Suppressor macrophage treated with lipopolysaccharide for 4 hours (primary cell): ENCODE measurements at regions not wholly inside any gene's neighbourhood (a gene's known extent, or its start where the extent isn't known, plus 50 kb on each side); places are given as distances from the start of the nearest gene placed in this dataset.
A peak's percentile ranks its signal among the peaks of the same experiment; 100 is the strongest.
"Not testable (repeated sequence)": the region's sequence is repeated elsewhere in the genome, so short reads cannot be mapped to it uniquely, and the experiment has no call there.

ENCODE experiments used
- DNase-seq: peaks from one replicate; pipeline ENCODE4 v3.0.0-alpha.2; 2020

DNA sequence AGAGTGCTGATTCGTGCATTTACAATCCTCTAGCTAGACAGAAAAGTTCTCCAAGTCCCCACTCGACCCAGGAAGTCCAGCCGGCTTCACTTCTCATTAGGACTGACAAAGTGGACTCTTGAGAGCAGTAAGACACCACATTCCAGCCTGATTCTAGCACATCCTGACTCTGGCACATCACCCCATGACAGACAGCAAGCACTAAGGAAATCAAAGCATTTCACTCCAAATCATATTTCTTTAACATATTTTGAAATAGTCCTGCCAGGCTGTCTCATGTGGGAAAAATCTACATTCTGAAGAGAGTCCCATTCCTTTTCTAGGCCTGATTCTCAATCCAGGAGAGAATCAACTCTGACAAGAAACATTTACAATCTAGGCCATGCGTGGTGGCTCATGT lies 478.5 kb upstream of the AMELY start:
- DNase-seq, result no peak

DNA sequence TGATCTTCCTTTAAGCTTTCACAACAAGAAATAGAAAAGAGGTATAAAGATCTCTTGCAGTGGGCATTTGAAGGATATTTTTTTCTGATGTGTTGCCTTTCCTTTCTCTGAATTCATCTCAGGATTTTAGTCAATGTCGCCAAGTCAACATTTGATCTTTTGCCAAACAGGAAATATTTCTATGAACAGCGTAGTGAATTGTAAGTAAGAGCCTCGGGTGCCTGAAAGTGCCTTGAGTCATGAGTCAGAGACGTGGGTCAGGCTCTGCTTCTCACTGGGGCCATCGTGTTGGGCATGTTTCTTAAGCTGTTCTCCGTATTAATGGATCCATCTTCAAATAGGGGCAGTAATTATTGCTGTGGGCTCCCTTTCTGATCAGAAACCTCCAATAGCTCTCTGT lies 471.4 kb upstream of the AMELY start:
- DNase-seq, result no peak

DNA sequence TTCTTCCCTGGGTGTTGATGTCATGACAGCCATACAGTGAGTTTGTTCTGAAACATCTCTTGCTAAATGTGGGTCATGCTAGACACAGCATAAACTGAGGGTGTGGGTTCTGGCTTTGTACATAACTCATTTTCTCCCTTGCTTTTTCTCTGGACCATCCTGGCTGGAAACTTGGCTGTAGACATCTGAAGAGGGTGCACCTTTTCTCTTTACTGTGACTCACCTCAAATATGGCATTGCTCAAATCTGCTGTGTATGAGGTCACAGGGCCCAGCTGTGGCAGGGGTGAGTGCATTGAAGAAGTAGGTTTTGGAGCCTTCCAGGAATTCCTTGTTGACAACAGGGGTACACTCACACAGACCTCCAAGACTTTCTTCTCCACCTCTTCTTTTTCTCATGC lies 465.5 kb upstream of the AMELY start:
- DNase-seq, result no peak

DNA sequence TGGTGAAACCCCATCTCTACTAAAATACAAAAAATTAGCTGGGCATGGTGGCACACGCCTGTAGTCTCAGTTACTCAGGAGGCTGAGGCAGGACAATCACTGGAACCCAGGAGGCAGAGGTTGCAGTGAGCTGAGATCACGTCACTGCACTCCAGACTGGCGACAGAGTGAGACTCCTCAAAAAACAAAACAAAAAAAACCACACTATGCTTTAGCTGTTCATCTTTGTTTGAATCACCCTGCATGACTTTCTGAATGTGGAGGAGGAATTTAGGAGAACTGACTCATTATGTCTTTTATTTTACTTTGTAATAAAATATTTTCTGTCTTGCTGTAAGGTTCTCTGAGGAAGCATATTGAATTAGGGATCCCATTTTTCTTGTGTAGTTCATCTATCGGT lies 462.9 kb upstream of the AMELY start:
- not testable (repeated sequence) for DNase-seq

DNA sequence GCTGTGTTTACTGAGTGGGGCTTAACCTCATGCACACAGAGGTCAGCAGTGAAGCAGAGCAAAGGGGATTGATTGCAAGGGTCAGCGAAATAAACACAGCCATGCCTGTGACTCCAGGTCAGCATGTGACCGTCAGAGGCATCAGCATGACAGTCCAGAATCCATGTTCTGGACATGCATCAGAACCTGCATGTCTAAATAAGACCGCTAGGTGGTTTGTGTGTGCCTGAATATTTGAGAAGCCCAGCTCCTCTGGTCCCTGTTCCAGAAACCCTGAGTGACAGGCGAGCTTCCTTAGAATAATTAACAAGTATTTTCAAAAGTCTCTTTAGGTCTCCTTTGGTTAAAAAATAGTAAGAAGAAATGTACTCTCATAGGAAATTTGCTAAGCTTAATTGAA lies 460.4 kb upstream of the AMELY start:
- DNase-seq, result not testable (repeated sequence)

DNA sequence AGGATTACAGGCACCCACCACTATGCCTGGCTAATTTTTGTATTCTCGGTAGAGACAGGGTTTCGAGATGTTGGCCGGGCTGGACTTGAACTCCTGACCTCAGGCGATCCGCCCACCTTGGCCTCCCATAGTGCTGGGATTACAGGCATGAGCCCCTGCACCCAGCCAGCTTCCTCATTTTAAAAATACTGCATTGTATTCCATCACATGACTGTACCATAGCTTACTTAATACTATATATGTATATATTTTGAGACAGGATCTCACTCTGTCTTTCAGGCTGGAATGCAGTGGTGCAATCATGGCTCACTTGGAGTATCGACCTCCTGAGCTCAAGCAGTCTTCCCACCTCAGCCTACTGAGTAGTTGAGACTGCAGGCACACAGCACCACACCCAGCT lies 459.5 kb upstream of the AMELY start:
- DNase-seq, result peak; percentile 2

DNA sequence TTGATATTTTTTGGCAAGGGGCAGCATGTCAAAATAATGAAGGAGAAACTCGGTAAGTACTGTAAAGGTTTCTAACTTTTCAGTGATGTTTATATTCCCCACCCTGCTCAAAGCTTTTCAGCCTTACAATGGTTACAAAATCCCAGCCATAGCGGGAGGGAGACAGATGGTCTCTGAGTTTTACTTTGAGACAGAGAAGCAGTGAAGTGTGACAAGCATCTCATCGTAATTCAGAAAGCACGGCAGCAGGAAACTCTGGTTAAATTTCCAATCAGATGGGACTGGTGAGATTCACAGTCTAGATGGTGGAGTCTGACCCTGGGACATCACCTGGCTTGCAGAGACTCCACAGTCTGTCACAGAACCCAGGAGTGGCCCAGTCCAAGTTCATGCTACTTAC lies 448.0 kb upstream of the AMELY start:
- DNase-seq, result no peak

DNA sequence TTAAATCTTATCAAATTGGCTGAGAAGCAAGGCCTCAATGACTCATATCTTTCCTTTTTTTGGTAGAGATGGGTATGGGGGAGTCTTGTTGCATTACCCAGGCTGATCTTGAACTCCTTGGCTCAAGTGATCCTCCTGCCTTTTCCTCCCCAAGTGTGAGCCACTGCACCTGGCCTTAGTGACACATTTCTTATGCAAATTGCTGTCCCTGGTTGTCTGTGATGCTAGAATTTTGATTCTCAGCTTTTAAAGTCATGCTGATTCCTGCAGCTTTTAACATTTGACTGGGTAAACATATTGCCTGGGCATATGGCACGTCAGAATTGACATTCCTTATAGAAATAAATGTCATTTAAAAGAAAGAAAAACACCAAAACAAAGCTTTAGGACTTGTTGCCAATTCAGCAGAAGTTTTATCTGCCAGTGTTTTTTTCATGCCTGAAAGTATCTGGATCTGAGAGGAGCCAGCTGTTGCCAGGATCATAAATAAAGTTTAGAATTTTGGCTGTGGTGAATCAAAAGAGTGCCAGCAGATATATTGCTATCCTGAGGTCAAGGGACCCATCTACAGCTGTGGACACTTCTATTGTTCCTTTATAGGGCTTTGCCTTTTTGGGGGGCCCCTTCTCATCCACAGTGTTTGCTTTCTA lies 446.7 kb upstream of the AMELY start:
- DNase-seq, result no peak

DNA sequence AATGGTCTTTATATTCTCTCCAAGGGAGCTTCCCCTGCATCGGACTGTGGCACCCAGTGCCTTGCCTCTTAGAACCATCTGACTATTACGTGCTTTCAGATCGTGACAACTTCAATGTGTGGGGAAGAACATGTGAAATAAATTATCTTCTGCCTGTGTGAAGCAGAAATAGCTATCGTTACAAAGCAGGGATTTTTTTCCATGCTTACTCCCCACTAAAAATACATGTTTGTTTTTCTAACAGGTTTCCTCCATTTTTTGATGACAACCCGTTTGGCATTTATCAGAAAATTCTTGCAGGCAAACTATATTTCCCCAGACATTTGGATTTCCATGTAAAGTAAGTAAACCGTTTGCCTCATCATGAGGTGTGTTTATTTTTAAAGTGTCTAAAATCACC lies 444.3 kb upstream of the AMELY start:
- DNase-seq, result not testable (repeated sequence)

DNA sequence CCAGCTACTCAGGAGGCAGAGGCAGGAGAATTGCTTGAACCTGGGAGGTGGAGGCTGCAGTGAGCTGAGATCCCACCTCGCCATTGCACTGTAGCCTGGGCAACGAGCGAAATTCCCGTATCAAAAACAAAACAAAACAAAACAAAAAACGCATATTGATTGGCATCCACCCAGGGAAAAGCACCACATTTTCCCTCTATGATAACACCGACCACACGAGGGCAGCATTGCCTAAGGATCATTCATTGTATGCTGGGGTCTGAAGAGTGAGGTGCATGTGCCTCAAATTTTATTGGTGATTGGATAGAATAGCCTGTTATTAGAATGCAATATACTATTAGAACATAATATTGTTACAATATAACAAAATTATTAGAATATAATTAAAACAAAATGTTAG lies 433.1 kb upstream of the AMELY start:
- peak; percentile 52 for DNase-seq

DNA sequence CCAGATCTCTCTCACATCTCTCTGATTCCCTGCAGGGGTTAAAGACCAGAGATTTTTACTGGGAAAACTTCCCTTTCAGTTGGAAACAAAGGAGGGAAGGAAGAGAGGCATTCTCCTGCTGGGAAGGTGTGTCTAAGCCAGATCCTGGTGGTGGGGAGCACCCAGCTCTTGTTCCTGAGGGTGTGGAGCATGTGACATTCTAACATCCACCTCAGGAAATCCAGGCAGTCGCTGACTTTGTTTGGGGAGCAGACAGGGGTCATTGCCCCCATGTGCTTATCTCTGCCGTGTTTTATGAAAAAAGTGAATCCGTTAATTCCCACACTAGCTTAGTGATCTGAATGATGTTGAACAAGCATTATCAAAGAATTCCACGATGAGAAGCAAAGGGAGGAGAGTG lies 431.7 kb upstream of the AMELY start:
- DNase-seq, result no peak

DNA sequence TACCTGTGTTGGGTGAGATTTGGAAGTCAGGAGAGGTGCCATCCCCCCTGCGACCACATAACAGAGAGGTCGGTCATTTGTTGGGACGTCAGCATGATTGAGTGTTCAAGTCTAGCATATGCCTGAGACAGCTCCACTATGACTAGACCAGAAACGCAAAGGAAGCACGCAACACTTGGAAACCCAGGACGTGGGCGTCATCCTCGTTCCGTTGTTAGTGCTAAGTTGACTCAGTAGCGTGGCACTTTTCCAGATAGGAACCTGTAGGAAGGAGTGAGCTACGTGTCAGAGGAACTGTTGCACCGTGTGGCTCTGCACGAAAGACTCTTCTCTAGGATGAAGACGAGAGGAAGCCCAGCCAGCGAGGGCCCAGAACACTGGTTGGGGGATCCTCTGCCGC lies 431.2 kb upstream of the AMELY start:
- peak; percentile 26 for DNase-seq

DNA sequence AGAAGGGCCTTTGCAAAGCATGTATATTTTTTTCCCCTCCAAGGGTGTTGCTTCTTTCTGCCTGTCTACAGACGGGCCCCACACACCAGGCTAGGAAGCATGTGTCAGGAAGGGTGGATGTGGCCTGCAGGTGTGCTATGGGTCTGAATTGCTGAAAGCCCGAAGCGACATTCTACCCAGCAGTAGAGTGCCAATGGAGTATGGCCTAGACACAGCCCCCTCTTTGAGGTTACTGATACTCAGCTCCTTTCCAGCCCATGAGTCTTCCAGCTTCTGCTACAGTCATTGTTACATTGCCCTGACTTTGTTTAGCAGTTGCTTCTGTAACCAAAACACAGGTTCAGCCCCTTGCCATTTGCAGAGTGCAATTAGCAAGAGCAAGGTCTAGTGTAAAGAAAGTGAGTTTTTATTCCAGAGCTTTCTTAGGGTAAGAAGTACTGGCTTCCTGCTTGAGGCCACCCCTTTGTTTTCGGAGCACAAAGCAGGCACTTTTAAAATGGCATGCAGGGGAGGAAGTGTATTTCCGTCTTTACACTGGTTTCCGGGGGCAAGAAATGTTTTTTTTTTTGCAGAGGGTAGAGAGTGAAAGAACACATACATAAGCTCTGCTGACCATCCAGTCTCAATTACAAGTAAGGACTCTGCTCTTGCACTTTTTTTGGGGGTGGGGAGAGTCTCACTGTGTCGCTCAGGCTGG lies 428.0 kb upstream of the AMELY start:
- DNase-seq, result no peak

DNA sequence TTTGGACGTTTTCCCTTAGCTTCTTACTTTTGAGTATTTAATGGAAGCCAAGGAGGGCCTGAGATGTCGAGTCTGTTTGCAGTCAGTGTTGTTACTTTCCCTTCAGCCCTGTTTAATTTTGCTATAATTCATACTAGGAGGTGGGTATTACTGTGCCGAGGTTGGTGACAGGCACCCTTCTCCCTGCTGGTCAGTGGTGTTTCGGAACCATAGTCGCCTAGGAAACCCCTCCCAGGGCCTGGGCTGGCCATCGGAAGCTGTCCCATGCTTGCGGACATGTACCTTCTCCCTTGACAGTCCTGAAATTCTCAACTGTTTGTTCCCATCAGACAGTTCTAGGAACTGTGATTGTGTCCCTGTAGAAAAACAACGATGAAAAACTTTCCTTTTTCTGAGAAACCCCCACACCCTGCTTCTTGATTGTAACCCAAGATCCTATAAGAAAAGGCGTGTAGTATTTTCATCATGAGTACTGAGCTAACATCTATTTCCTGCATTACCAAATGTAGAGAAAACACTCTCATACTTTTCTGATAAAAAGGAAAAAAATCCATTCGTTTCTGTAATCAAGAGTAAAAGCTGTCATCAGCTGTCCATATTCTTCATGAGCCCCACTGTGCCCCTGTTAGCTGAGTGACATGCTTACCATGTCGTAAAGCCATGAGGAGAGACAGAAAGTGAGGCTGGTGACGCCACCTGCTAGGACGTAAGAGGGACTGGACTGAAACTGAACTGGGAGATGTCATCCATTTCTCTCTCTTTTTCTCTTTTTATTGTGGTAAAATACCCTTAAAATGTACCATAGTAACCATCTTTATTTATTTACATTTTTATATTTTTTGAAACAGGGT lies 424.7 kb upstream of the AMELY start:
- no peak for DNase-seq

DNA sequence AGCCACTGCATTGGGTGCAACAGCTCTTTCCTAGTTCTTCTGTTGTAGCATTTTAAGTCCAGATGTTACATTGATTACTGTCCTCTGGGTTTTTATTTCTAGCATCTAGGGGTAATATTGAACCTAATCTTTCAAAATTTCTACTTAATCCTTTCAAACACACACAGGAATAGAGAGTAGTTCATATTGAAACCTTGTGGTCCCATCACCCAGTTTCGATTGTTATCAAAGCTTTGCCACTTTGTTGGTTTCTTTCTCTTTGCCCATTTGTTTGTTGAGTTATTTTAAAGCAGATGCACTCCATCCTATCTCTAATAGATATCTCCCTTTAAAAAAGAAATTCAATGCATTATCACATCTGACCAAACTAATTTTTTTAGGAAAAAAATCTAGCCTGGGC lies 422.9 kb upstream of the AMELY start:
- DNase-seq, result no peak

DNA sequence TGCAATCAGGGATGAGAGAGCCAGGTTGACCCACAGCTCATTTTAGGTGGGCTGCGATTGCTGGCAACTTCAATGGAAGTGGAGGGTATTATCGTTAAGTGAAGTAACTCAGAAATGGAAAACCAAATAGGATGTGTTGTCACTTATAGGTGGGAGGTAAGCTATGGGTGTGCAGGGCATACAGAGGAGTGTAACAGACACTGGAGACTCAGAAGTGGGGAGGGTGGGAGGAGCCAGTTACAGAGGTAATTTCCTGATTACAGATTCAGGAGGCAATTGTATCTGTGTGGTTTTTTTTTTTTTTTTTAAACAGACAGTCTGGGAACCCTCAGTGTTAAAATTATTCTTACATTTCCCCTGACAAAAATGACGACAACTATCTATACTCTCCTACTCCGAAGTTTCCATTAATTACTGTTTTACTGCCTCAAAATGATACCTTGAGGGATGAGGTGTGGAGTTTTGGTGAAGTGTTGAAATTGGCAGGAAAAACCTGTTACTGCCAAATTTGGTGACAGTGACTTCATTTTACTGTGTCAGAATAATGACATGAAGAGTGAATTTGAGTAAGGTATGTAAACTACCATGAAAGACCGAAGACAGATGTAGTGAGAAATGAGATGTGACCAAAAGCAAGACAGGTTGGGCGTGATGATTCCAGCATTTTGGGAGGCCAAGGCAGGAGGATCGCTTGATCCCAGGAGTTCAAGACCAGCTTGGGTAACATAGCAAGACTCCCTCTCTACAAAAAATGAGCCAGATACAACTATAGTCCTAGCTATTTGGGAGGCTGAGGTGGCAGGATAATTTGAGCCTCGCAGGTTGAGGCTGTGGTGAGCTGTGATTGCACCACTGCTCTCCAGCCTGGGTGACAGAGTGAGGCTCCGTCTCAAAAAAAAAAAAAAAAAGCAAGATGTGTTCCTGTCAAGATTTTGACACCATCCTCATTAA lies 415.0 kb upstream of the AMELY start:
- DNase-seq, result no peak

DNA sequence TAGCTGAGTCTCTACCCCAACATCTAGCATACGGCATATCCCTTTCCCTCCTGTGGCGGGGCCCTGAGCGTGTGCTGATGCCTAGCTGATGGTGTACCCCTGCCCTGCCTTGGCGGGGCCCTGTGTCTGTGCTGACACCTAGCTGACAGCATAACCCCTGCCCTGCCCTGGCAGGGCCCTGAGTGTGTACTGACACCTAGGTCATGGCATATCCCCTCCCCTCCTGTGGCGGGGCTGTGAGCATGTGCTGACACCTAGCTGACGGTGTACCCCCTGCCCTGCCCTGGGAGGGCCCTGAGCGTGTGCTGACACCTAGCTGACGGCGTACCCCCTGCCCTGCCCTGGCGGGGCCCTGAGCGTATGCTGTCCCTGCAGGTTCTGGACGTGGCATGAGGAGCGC lies 414.0 kb upstream of the AMELY start:
- DNase-seq, result no peak

DNA sequence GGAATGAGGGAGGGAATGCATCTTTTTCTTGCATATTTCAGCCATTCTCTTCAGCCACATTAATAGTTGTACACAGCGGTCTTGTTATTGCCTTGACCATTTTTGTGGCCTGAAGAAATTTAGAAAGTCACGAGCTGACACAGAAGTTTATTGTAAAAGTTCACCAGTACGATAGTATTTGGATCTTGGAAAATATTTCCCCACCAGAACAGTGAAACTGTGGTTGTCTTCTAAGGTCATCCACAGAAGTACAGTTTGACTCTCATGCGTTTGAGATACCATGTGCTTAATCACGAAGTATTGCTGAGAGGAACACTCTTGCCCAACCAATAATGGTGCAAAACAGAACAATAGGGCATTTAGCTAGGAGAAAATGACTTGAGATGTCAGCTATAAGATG lies 409.2 kb upstream of the AMELY start:
- no peak for DNase-seq

DNA sequence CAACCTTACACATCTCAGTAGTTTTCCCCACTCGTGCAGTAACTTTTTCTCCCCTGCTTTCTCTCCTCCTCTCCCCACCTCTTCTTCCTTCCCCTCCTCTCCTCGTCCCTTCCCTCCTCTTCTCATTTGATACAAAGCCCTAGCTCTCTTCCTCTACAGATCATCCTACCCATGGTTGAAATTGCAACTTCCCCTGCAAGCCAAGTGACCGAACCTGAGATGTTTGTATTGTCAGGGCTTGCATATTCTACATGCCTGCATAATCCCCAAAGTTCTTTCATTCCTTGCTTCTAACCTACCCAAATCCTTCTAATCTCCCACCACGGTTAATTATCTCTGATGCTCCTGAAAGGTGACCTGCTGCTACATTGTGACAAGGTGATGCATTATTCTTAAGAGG lies 408.6 kb upstream of the AMELY start:
- DNase-seq, result not testable (repeated sequence)

DNA sequence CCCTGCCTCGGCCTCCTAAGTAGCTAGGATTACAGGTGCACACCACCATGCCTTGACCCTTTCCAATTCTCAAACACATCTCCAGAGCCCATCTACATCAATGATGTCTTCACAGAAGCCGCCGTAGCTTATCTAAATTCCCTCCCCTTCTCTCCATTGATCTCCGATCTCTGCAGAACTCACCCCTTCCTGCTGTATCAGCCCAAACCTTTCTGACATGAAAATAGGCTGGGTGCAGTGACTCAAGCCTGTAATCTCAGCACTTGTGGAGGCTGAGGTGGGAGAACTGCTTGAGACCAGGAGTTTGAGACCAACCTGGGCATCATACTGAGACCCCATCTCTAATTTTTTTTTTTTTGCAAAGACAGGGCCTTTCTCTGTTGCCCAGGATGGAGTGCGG lies 406.6 kb upstream of the AMELY start:
- DNase-seq, result no peak

DNA sequence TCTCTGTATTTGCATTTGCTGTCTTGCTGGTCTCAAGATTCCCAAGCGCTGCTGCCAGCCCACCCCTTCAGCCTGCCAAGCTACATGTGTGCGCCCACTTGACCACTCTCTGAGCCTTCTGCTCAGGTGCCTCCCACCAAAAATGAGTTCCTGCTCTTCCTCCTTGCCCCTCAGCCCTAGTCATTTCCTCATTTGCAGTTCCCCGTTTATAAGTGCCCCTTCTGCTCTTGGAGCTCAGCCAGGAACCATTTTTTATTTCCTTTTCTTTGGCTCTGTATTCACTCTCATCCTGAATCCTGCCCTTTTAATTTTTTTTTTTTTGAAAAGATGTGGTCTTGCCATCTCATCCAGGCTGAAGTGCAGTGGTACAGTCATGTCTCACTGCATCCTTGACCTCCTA lies 406.0 kb upstream of the AMELY start:
- peak; percentile 4 for DNase-seq

DNA sequence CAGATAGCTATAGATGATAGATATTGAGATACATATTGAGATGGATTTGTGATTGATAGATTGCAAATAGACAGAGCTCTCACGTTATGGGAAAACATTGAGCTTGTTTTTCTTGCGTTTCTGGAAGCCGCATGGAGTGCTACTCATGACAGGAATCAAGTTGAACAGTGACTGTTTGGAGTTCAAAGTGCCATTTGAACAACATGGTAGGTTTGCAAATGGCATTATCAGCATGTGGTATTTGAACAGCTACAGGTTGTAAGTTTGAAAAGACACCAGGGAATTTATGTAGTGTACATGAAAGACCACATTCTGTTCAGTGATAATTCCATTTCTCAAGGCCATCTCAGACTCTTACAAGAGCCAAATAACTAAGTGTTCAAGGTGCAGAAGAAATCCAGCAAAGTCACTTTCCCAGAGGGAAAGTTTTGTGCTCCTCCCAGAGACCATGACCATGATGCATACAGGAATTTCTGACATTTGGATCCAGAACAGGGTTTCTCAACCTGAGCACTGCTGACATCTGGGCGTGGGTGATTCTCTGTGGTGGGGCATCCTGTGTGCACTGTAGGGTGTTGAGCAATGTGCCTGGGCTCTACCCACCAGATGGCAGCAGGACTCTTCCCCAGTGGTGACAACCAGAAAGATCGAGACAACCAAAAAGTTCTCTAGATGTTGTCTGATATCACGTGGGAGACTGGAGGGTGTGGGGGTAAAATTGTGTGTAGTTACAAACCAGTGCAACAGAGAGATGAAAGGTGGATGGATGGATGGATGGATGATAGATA lies 399.1 kb upstream of the AMELY start:
- peak; percentile 63 for DNase-seq
